Neural cell (in vitro differentiated cells): ENCODE measurements at regions not wholly inside any gene's neighbourhood (a gene's known extent, or its start where the extent isn't known, plus 50 kb on each side); places are given as distances from the start of the nearest gene placed in this dataset.

Experiments
- H2AFZ ChIP-seq: fragments of 200-600, 300-800 bp; sonication (generic), shearing (Covaris generic); 2 replicates; pipeline ENCODE4 v1.6.0; 2014; ENCODE audit warnings: low read depth, mild to moderate bottlenecking, antibody characterized with exemption, low read length, moderate library complexity
- H3F3A ChIP-seq: fragments of 200-600 bp; shearing (Covaris generic); 2 replicates; pipeline ENCODE4 v1.6.1; 2016; ENCODE audit warnings: mild to moderate bottlenecking, moderate library complexity, mixed read lengths, antibody characterized with exemption, low read length; ENCODE audit not compliant: insufficient read depth, poor library complexity, severe bottlenecking
- H3K27ac ChIP-seq: fragments of 200-600, 300-800 bp; sonication (generic), shearing (Covaris generic); 2 replicates; pipeline ENCODE4 v1.5.1; 2014; ENCODE audit warnings: mild to moderate bottlenecking, low read length, moderate library complexity
- H3K27me3 ChIP-seq: fragments of 300-800, 200-600 bp; sonication (generic), shearing (Covaris generic); 2 replicates; pipeline ENCODE4 v1.6.0; 2014; ENCODE audit warnings: mild to moderate bottlenecking, low read depth, low read length, moderate library complexity; ENCODE audit not compliant: insufficient read depth
- H3K36me3 ChIP-seq: fragments of 300-800, 200-600 bp; sonication (generic), shearing (Covaris generic); 2 replicates; pipeline ENCODE4 v1.5.1; 2014; ENCODE audit warnings: mild to moderate bottlenecking, antibody characterized with exemption, low read length, moderate library complexity; ENCODE audit not compliant: insufficient read depth
- H3K4me2 ChIP-seq: fragments of 300-800, 200-600 bp; sonication (generic), shearing (Covaris generic); 2 replicates; pipeline ENCODE4 v1.6.0; 2014; ENCODE audit warnings: mild to moderate bottlenecking, low read length
- H3K4me3 ChIP-seq: fragments of 300-800, 200-600 bp; sonication (generic), shearing (Covaris generic); 2 replicates; pipeline ENCODE4 v1.5.1; 2014; ENCODE audit warnings: mild to moderate bottlenecking, low read length, moderate library complexity
- H3K79me2 ChIP-seq: fragments of 200-600 bp; shearing (Covaris generic); replicated peaks from 2 replicates; pipeline ENCODE4 v1.6.0; 2014; ENCODE audit warnings: mild to moderate bottlenecking, low read length, moderate library complexity; ENCODE audit not compliant: insufficient read depth
- H3K9ac ChIP-seq: fragments of 300-800, 200-600 bp; sonication (generic), shearing (Covaris generic); 2 replicates; pipeline ENCODE4 v1.6.1; 2016; ENCODE audit warnings: mild to moderate bottlenecking, low read length, mixed read lengths
- H3K9me2 ChIP-seq: fragments of 200-600 bp; shearing (Covaris generic); 2 replicates; pipeline ENCODE4 v1.6.1; 2016; ENCODE audit warnings: mild to moderate bottlenecking, low read length, mixed read lengths; ENCODE audit not compliant: insufficient read depth
- H3K9me3 ChIP-seq: fragments of 200-600, 300-800 bp; sonication (generic), shearing (Covaris generic); 2 replicates; pipeline ENCODE4 v1.6.1; 2016; ENCODE audit warnings: mild to moderate bottlenecking, mixed run types, low read length, moderate library complexity, mixed read lengths
- H4K20me1 ChIP-seq: fragments of 200-600 bp; shearing (Covaris generic); 2 replicates; pipeline ENCODE4 v1.6.1; 2016; ENCODE audit warnings: mild to moderate bottlenecking, mixed run types; ENCODE audit not compliant: insufficient read depth
- EP300 ChIP-seq: fragments of 450-650 bp; conservative IDR thresholded peaks from 2 replicates; pipeline ENCODE4 v1.6.1; 2014; ENCODE audit warnings: antibody characterized with exemption, mild to moderate bottlenecking, moderate library complexity; ENCODE audit not compliant: poor library complexity, severe bottlenecking
- EZH2 ChIP-seq: fragments of 200-600, 300-800 bp; shearing (Covaris generic), sonication (generic); IDR thresholded peaks from 2 replicates; pipeline ENCODE4 v1.6.1; 2014; ENCODE audit warnings: antibody characterized with exemption, low read length, borderline replicate concordance, mild to moderate bottlenecking; ENCODE audit not compliant: insufficient read depth, poor library complexity, severe bottlenecking
- MXI1 ChIP-seq: fragments of 450-650 bp; conservative IDR thresholded peaks from 2 replicates; pipeline ENCODE4 v1.6.1; 2014; ENCODE audit warnings: antibody characterized with exemption, mild to moderate bottlenecking; ENCODE audit not compliant: poor library complexity, severe bottlenecking
- POLR2AphosphoS5 ChIP-seq: IDR thresholded peaks from 2 replicates; pipeline ENCODE4 v1.6.1; 2012
- RAD21 ChIP-seq: fragments of 450-650 bp; conservative IDR thresholded peaks from 2 replicates; pipeline ENCODE4 v1.6.1; 2014; ENCODE audit warnings: antibody characterized with exemption, mild to moderate bottlenecking, moderate library complexity
- REST ChIP-seq: IDR thresholded peaks from 2 replicates; pipeline ENCODE4 v1.6.1; 2012; ENCODE audit warnings: borderline replicate concordance
- SMC3 ChIP-seq: fragments of 450-650 bp; conservative IDR thresholded peaks from 2 replicates; pipeline ENCODE4 v1.6.1; 2014; ENCODE audit warnings: antibody characterized with exemption, mild to moderate bottlenecking, moderate library complexity; ENCODE audit not compliant: poor library complexity
- TAF1 ChIP-seq: IDR thresholded peaks from 2 replicates; pipeline ENCODE4 v1.6.1; 2012; ENCODE audit warnings: low read depth
- TF ChIP-seq, protein P1 (sequence below): fragments of 450-650 bp; IDR thresholded peaks from 2 replicates; pipeline ENCODE4 v1.5.1; 2014; ENCODE audit warnings: antibody characterized with exemption, mild to moderate bottlenecking, moderate library complexity; ENCODE audit not compliant: poor library complexity, severe bottlenecking

- Histone ChIP-seq H3K9me2 (no peaks in the 10 kb centered on the region), H3K9ac (no peak overlapping the region), H4K20me1 (no peaks in the 10 kb centered on the region), H3K4me2 (no peak overlapping the region), H3K36me3 (no peaks in the 10 kb centered on the region), H3K27ac (no peak overlapping the region), H2AFZ (no peak overlapping the region), H3K27me3 (no peaks in the 10 kb centered on the region), H3K9me3 (no peaks in the 10 kb centered on the region), H3K4me3 (no peak overlapping the region), H3K79me2 (no peaks in the 10 kb centered on the region), H3F3A (no peaks in the 10 kb centered on the region)
- TF ChIP-seq EZH2 (no peak), POLR2AphosphoS5 (no peak), REST (no peak), MXI1 (no peak), RAD21 (no peak), TAF1 (no peak), SMC3 (no peak), EP300 (no peak)
- TF ChIP-seq, protein P1, sequence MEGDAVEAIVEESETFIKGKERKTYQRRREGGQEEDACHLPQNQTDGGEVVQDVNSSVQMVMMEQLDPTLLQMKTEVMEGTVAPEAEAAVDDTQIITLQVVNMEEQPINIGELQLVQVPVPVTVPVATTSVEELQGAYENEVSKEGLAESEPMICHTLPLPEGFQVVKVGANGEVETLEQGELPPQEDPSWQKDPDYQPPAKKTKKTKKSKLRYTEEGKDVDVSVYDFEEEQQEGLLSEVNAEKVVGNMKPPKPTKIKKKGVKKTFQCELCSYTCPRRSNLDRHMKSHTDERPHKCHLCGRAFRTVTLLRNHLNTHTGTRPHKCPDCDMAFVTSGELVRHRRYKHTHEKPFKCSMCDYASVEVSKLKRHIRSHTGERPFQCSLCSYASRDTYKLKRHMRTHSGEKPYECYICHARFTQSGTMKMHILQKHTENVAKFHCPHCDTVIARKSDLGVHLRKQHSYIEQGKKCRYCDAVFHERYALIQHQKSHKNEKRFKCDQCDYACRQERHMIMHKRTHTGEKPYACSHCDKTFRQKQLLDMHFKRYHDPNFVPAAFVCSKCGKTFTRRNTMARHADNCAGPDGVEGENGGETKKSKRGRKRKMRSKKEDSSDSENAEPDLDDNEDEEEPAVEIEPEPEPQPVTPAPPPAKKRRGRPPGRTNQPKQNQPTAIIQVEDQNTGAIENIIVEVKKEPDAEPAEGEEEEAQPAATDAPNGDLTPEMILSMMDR, result no peak
Measured at GRCh38 chr3:107112356-107112755, 264.9 kb upstream of the CCDC54 start.

GRCh38 chr3:107116251-107116650 lies 261.0 kb upstream of the CCDC54 start:
- Histone ChIP-seq H3F3A (no peaks in the 10 kb centered on the region), H3K4me2 (no peak overlapping the region), H2AFZ (no peak overlapping the region), H3K4me3 (no peak overlapping the region), H3K9ac (no peak overlapping the region), H3K79me2 (no peaks in the 10 kb centered on the region), H3K27ac (no peak overlapping the region), H3K9me2 (no peaks in the 10 kb centered on the region), H4K20me1 (no peaks in the 10 kb centered on the region), H3K36me3 (no peaks in the 10 kb centered on the region), H3K27me3 (no peaks in the 10 kb centered on the region), H3K9me3 (no peaks in the 10 kb centered on the region)
- TF ChIP-seq SMC3, result no peak
- no peak for TF ChIP-seq EZH2
- no peak for TF ChIP-seq REST
- TF ChIP-seq MXI1, result no peak
- TF ChIP-seq, protein P1, result no peak
- TF ChIP-seq EP300, result no peak
